ENCODE measurements at regions not wholly inside any gene's neighbourhood (a gene's known extent, or its start where the extent isn't known, plus 50 kb on each side); places are given as distances from the start of the nearest gene placed in this dataset.

DNA sequence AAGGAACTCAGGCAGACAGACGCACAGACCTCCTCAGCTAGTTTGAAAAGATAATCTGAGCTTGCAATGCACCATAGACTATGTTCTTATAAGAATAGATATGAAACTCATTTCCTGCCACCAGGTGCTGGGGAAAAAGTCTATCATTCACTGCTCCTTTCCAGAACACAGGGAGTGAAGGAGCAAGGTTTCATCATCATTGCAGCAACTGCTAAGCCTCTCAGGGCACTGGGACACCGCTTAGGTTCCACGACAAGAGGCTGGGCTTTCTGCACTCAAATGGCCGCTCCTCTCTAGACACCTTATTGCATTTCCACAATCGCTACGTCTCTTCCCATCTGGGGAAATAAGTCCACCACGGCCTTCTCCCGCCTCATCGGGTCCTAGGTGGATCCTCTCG, 418.5 kb upstream of the JARID2 start:
- Histone ChIP-seq H3K36me3 (ENCODE audit: insufficient read depth, low read length) (no peaks in the 10 kb centered on the region), H3K79me2 (replicated peaks; ENCODE audit: insufficient read depth, low read length) (no peaks in the 10 kb centered on the region), H2AFZ (ENCODE audit: low read depth, low read length) (no peak overlapping the region), H3K27me3 (ENCODE audit: insufficient read depth, low read depth, low read length) (no peaks in the 10 kb centered on the region), H3K27ac (ENCODE audit: low read length) (no peak overlapping the region), H4K20me1 (ENCODE audit: insufficient read depth) (no peaks in the 10 kb centered on the region), H3K9me3 (ENCODE audit: low read length) (no peaks in the 10 kb centered on the region), H3K4me2 (ENCODE audit: low read length) (no peak overlapping the region), H3K9ac (ENCODE audit: low read length) (no peak overlapping the region), H3K9me2 (ENCODE audit: insufficient read depth, low read length) (no peaks in the 10 kb centered on the region), H3F3A (ENCODE audit: insufficient read depth, low read length, poor library complexity, severe bottlenecking) (no peaks in the 10 kb centered on the region), H3K4me3 (ENCODE audit: low read length) (no peak overlapping the region)
- TF ChIP-seq EP300 (conservative IDR thresholded peaks at IDR 0.05; ENCODE audit: poor library complexity, severe bottlenecking) (no peak), EZH2 (IDR thresholded peaks at IDR 0.05; ENCODE audit: borderline replicate concordance, insufficient read depth, low read length, poor library complexity, severe bottlenecking) (no peak), MXI1 (conservative IDR thresholded peaks at IDR 0.05; ENCODE audit: poor library complexity, severe bottlenecking) (no peak), SMC3 (conservative IDR thresholded peaks at IDR 0.05; ENCODE audit: poor library complexity) (no peak), TAF1 (IDR thresholded peaks at IDR 0.05; ENCODE audit: low read depth) (no peak), RAD21 (conservative IDR thresholded peaks at IDR 0.05) (no peak), POLR2AphosphoS5 (IDR thresholded peaks at IDR 0.05) (no peak)
- TF ChIP-seq, protein P1, sequence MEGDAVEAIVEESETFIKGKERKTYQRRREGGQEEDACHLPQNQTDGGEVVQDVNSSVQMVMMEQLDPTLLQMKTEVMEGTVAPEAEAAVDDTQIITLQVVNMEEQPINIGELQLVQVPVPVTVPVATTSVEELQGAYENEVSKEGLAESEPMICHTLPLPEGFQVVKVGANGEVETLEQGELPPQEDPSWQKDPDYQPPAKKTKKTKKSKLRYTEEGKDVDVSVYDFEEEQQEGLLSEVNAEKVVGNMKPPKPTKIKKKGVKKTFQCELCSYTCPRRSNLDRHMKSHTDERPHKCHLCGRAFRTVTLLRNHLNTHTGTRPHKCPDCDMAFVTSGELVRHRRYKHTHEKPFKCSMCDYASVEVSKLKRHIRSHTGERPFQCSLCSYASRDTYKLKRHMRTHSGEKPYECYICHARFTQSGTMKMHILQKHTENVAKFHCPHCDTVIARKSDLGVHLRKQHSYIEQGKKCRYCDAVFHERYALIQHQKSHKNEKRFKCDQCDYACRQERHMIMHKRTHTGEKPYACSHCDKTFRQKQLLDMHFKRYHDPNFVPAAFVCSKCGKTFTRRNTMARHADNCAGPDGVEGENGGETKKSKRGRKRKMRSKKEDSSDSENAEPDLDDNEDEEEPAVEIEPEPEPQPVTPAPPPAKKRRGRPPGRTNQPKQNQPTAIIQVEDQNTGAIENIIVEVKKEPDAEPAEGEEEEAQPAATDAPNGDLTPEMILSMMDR (IDR thresholded peaks at IDR 0.05; ENCODE audit: poor library complexity, severe bottlenecking) = no peak
- TF ChIP-seq, protein P2, sequence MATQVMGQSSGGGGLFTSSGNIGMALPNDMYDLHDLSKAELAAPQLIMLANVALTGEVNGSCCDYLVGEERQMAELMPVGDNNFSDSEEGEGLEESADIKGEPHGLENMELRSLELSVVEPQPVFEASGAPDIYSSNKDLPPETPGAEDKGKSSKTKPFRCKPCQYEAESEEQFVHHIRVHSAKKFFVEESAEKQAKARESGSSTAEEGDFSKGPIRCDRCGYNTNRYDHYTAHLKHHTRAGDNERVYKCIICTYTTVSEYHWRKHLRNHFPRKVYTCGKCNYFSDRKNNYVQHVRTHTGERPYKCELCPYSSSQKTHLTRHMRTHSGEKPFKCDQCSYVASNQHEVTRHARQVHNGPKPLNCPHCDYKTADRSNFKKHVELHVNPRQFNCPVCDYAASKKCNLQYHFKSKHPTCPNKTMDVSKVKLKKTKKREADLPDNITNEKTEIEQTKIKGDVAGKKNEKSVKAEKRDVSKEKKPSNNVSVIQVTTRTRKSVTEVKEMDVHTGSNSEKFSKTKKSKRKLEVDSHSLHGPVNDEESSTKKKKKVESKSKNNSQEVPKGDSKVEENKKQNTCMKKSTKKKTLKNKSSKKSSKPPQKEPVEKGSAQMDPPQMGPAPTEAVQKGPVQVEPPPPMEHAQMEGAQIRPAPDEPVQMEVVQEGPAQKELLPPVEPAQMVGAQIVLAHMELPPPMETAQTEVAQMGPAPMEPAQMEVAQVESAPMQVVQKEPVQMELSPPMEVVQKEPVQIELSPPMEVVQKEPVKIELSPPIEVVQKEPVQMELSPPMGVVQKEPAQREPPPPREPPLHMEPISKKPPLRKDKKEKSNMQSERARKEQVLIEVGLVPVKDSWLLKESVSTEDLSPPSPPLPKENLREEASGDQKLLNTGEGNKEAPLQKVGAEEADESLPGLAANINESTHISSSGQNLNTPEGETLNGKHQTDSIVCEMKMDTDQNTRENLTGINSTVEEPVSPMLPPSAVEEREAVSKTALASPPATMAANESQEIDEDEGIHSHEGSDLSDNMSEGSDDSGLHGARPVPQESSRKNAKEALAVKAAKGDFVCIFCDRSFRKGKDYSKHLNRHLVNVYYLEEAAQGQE (IDR thresholded peaks at IDR 0.05; ENCODE audit: borderline replicate concordance) = no peak

DNA sequence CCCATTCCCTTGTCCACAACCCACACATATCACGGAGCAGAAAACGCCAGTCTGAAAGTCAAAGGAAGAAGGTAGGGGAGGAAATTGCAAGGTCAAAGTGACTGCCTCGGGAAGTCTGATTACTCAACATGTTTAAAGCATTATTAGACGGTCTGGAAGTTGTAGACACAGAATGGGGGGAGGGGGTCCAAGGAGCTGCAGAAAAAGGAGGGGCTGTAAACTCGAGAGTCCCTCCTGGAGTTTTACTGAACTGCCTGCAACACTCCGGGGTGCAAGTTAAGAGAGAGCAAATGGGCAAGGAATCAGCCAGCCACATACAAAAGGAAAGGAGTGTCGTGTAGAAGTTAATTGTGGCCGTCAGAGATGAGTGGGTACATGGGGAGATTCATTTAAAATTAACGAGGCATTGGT, 417.7 kb upstream of the JARID2 start:
- Histone ChIP-seq H3K9ac (ENCODE audit: low read length) (no peak overlapping the region), H3K9me3 (ENCODE audit: low read length) (no peaks in the 10 kb centered on the region), H3K27ac (ENCODE audit: low read length) (no peak overlapping the region), H4K20me1 (ENCODE audit: insufficient read depth) (no peaks in the 10 kb centered on the region), H3K9me2 (ENCODE audit: insufficient read depth, low read length) (no peaks in the 10 kb centered on the region), H3K4me3 (ENCODE audit: low read length) (no peak overlapping the region), H3K4me2 (ENCODE audit: low read length) (no peak overlapping the region), H2AFZ (ENCODE audit: low read depth, low read length) (no peak overlapping the region), H3F3A (ENCODE audit: insufficient read depth, low read length, poor library complexity, severe bottlenecking) (no peaks in the 10 kb centered on the region), H3K36me3 (ENCODE audit: insufficient read depth, low read length) (no peaks in the 10 kb centered on the region), H3K27me3 (ENCODE audit: insufficient read depth, low read depth, low read length) (no peaks in the 10 kb centered on the region), H3K79me2 (replicated peaks; ENCODE audit: insufficient read depth, low read length) (no peaks in the 10 kb centered on the region)
- TF ChIP-seq TAF1 (IDR thresholded peaks at IDR 0.05; ENCODE audit: low read depth) (no peak), SMC3 (conservative IDR thresholded peaks at IDR 0.05; ENCODE audit: poor library complexity) (no peak), MXI1 (conservative IDR thresholded peaks at IDR 0.05; ENCODE audit: poor library complexity, severe bottlenecking) (no peak), EP300 (conservative IDR thresholded peaks at IDR 0.05; ENCODE audit: poor library complexity, severe bottlenecking) (no peak), RAD21 (conservative IDR thresholded peaks at IDR 0.05) (no peak), EZH2 (IDR thresholded peaks at IDR 0.05; ENCODE audit: borderline replicate concordance, insufficient read depth, low read length, poor library complexity, severe bottlenecking) (no peak), POLR2AphosphoS5 (IDR thresholded peaks at IDR 0.05) (no peak)
- TF ChIP-seq, protein P1 (IDR thresholded peaks at IDR 0.05; ENCODE audit: poor library complexity, severe bottlenecking) = no peak
- TF ChIP-seq, protein P2 (IDR thresholded peaks at IDR 0.05; ENCODE audit: borderline replicate concordance) = no peak
